ENCODE measurements at regions not wholly inside any gene's neighbourhood (a gene's known extent, or its start where the extent isn't known, plus 50 kb on each side); places are given as distances from the start of the nearest gene placed in this dataset.

- Histone ChIP-seq H3K36me3 (replicated peaks in 1 of 2; ENCODE audit: insufficient read depth in 1 of 2, low read depth in 2 of 2) (no peaks in the 10 kb centered on the region), H3K4me1 (no peaks in the 10 kb centered on the region), H3K27ac (no peak overlapping the region), H3K9me3 (no peaks in the 10 kb centered on the region), H3K27me3 (no peaks in the 10 kb centered on the region), H3K4me3 (no peak overlapping the region)
- intact Hi-C loops (cut with DNase I): no loop called here
- no peak for ATAC-seq
- no peak for DNase-seq
- no peak for TF ChIP-seq CTCF (IDR thresholded peaks at IDR 0.05)
- TF ChIP-seq POLR2A (IDR thresholded peaks at IDR 0.05): no peak
These were observed 408.1 kb upstream of the UBE2E3 start for GRCh38 chr2:180572346-180572745.

GRCh38 chr2:180571559-180571958 is 408.8 kb upstream of the UBE2E3 start:
- intact Hi-C loops (cut with DNase I): no loop called here
- Histone ChIP-seq H3K27ac (no peak overlapping the region), H3K4me3 (no peak overlapping the region), H3K9me3 (no peaks in the 10 kb centered on the region), H3K4me1 (no peaks in the 10 kb centered on the region), H3K27me3 (no peaks in the 10 kb centered on the region), H3K36me3 (replicated peaks in 1 of 2; ENCODE audit: insufficient read depth in 1 of 2, low read depth in 2 of 2) (no peaks in the 10 kb centered on the region)
- TF ChIP-seq CTCF (IDR thresholded peaks at IDR 0.05): no peak
- no peak for TF ChIP-seq POLR2A (IDR thresholded peaks at IDR 0.05)
- ATAC-seq (no peak), DNase-seq (no peak)
- WGBS, 2 donors: 37 to 39% methylated on average over 2 of the region's 2 CpGs

GRCh38 chr2:180570864-180571263 is 409.5 kb upstream of the UBE2E3 start:
- no peak for TF ChIP-seq CTCF (IDR thresholded peaks at IDR 0.05)
- ATAC-seq (no peak), DNase-seq (no peak)
- WGBS, 2 donors: 25 to 32% methylated on average over 3 of the region's 3 CpGs
- Histone ChIP-seq H3K9me3 (no peaks in the 10 kb centered on the region), H3K4me1 (no peaks in the 10 kb centered on the region), H3K27me3 (no peaks in the 10 kb centered on the region), H3K27ac (no peak overlapping the region), H3K36me3 (replicated peaks in 1 of 2; ENCODE audit: insufficient read depth in 1 of 2, low read depth in 2 of 2) (no peaks in the 10 kb centered on the region), H3K4me3 (no peak overlapping the region)
- intact Hi-C loops (cut with DNase I): no loop called here

GRCh38 chr2:180564051-180564450 is 416.4 kb upstream of the UBE2E3 start:
- no peak for ATAC-seq

More at GRCh38 chr2:180564051-180564450, 416.4 kb upstream of the UBE2E3 start:
- no peaks in the 10 kb centered on the region for H3K9me3 ChIP-seq
- H3K4me3 ChIP-seq: no peak overlapping the region
- no peaks in the 10 kb centered on the region for H3K36me3 ChIP-seq (replicated peaks in 1 of 2; ENCODE audit: insufficient read depth in 1 of 2, low read depth in 2 of 2)
- no peaks in the 10 kb centered on the region for H3K4me1 ChIP-seq
- H3K27me3 ChIP-seq: no peaks in the 10 kb centered on the region
- DNase-seq: no peak
- 81 to 84% methylated on average over 2 of the region's 2 CpGs for WGBS, 2 donors
- no peak overlapping the region for H3K27ac ChIP-seq
- no peak for TF ChIP-seq CTCF (IDR thresholded peaks at IDR 0.05)
- TF ChIP-seq POLR2A (IDR thresholded peaks at IDR 0.05): no peak
- intact Hi-C loops (cut with DNase I): no loop called here
